T follicular helper cell (primary cell): ENCODE measurements at regions not wholly inside any gene's neighbourhood (a gene's known extent, or its start where the extent isn't known, plus 50 kb on each side); places are given as distances from the start of the nearest gene placed in this dataset.
"Not testable (repeated sequence)": the region's sequence is repeated elsewhere in the genome, so short reads cannot be mapped to it uniquely, and the experiment has no call there.

ENCODE experiments used
- DNase-seq: peaks from one replicate; pipeline ENCODE4 v3.0.0-alpha.2; 2020; ENCODE audit warnings: low read depth

- no peak for DNase-seq
These were observed 664.0 kb upstream of the EEF2KMT start for GRCh38 chr16:5761592-5761991.

GRCh38 chr16:5758281-5758680 is 660.7 kb upstream of the EEF2KMT start:
- DNase-seq = no peak

- no peak for DNase-seq
These were observed 659.4 kb upstream of the EEF2KMT start for GRCh38 chr16:5756969-5757368.

- no peak for DNase-seq
These were observed 655.8 kb upstream of the EEF2KMT start for GRCh38 chr16:5753381-5753780.

DNA sequence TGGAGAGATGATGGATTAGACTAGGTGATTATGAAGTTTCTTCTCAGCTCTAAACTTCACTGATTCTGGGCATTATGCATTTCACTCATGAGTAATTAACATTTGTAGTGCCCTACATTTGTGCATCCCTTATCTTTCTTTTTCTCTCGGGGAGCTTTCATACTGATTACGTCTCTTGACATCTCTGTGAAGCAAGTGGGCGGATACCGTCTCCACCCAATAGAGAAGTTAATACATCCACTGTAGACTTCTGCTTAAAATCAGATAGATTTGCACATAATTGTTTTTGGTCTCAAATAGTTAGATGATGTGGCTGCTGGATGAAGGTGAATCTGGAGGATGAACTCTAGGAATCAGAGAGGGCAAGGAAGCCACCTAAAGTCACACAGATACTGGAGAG is 653.6 kb upstream of the EEF2KMT start:
- no peak for DNase-seq

- DNase-seq = not testable (repeated sequence)
These were observed 652.8 kb upstream of the EEF2KMT start for GRCh38 chr16:5750439-5750838.

GRCh38 chr16:5738586-5738985 is 641.0 kb upstream of the EEF2KMT start:
- DNase-seq = no peak

GRCh38 chr16:5736209-5736930 is 638.8 kb upstream of the EEF2KMT start:
- no peak for DNase-seq

GRCh38 chr16:5735444-5735843 is 637.8 kb upstream of the EEF2KMT start:
- no peak for DNase-seq

GRCh38 chr16:5730783-5731182 is 633.2 kb upstream of the EEF2KMT start:
- DNase-seq = no peak

GRCh38 chr16:5722116-5722619 is 624.6 kb upstream of the EEF2KMT start:
- no peak for DNase-seq

DNA sequence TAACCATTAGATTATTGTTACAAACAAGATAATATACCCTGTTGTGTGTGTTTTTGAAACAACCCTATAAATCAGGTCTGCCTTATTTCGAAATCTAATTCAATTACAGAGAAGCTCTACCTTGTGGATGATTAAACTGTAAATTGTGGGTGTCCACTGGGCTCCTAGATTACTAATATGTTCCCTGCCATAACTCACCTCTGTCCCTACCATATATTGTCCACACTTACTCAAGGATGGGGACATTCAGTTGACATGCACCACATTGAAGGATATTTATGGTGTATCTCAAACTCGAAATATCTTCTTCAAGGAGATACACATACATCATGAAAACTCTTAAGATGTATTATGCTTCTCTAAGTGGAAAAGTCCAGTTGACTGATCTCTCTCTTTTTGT is 617.6 kb upstream of the EEF2KMT start:
- DNase-seq = no peak

DNA sequence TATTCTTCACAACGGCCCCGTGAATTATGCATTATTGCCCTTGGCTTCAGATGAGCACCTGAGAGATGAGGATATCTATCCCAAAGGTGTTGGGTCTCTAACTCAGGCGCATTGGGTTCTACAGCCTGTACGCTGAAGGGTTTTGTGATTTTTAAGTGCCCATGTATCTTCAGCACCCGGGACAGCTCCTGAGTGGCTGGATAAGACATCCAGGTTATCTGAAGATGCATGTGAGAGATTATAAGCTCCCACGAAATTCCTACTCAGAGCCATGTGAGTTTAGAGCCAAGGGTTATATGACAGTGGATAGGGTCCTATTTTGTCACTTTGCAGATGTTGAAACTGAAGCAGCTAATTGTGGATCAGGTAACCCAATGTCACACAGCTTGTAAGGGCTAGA is 612.3 kb upstream of the EEF2KMT start:
- DNase-seq = no peak

GRCh38 chr16:5706211-5706610 is 608.6 kb upstream of the EEF2KMT start:
- no peak for DNase-seq

- no peak for DNase-seq
These were observed 606.7 kb upstream of the EEF2KMT start for GRCh38 chr16:5704271-5704670.

GRCh38 chr16:5693426-5693825 is 595.8 kb upstream of the EEF2KMT start:
- no peak for DNase-seq

GRCh38 chr16:5681966-5682365 is 584.4 kb upstream of the EEF2KMT start:
- DNase-seq = no peak

GRCh38 chr16:5678371-5678770 is 580.8 kb upstream of the EEF2KMT start:
- no peak for DNase-seq

- no peak for DNase-seq
These were observed 573.8 kb upstream of the EEF2KMT start for GRCh38 chr16:5671421-5671820.

- no peak for DNase-seq
These were observed 572.6 kb upstream of the EEF2KMT start for GRCh38 chr16:5670198-5670597.

- DNase-seq = no peak
These were observed 571.0 kb upstream of the EEF2KMT start for GRCh38 chr16:5668553-5668952.

DNA sequence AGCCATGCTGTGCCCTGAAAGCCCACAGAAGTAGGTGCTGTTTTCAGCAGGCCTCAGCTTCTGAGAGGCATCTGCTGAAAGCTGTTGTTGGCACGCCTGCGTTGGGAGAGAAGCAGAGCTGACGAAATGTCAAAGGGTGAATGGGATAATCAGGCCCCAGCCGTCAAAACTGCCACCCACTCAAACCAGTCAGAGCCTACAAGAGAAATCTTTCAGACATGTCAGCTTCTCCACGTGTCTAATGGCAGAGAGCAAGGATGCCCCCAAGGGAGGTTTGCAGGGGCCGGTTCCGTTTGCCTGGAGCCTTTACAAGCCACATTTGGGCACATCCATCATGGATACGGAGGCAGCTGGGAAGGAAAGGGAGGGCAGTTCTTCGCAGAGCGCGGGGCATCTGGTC is 568.2 kb upstream of the EEF2KMT start:
- no peak for DNase-seq

DNA sequence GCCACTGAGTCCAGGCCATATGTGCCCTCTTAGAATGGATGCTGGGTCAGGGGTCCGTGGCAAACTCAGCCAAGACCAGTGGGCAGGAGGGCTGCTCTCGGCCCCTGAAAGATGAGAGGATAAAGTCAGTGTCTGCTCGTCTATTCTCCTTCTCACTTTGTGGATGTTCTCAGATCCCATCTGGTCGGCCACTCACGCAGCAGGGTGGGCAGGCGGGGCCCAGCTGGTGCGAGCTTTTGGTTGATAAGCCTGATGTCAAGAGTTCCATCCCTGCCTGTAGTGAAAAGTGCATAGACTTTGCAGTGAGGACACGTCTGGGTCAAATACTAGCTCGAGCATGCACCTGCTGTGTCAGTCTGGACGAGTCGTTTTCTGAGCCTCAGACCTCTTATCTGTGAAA is 556.2 kb upstream of the EEF2KMT start:
- no peak for DNase-seq

- no peak for DNase-seq
These were observed 555.4 kb upstream of the EEF2KMT start for GRCh38 chr16:5653041-5653440.
